ENCODE measurements at regions not wholly inside any gene's neighbourhood (a gene's known extent, or its start where the extent isn't known, plus 50 kb on each side); places are given as distances from the start of the nearest gene placed in this dataset.

DNA sequence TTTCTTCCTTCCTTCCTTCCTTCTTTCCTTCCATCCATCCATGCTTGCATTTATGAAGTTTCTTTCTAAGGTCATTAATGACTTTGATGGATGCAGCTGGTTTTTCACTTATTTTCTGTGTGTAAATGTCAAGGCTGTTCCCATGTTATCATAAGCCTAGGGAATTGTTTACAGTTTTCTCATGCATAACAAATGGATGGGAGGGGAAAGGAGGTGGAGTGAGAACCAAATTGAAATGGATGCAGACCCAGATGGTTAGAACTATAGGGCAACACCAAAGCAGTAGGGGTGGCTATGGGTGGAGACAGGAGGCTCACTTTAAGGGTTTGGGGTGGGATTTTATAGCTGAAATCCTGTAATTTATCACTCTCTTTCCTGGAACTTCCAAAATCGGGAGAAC is 146.2 kb downstream of the TPH2 start:
- TF ChIP-seq POLR2AphosphoS5 (IDR thresholded peaks at IDR 0.05; ENCODE audit: borderline replicate concordance, low read depth, low read length) (no peak), EZH2 (IDR thresholded peaks at IDR 0.05) (no peak), FOXP2 (optimal IDR thresholded peaks at IDR 0.05; ENCODE audit: control extremely low read depth, extremely low read length, insufficient read depth) (no peak)

All from SK-N-MC (cell line).